ENCODE measurements at regions not wholly inside any gene's neighbourhood (a gene's known extent, or its start where the extent isn't known, plus 50 kb on each side); places are given as distances from the start of the nearest gene placed in this dataset.
"Not testable (repeated sequence)": the region's sequence is repeated elsewhere in the genome, so short reads cannot be mapped to it uniquely, and the experiment has no call there.

DNA sequence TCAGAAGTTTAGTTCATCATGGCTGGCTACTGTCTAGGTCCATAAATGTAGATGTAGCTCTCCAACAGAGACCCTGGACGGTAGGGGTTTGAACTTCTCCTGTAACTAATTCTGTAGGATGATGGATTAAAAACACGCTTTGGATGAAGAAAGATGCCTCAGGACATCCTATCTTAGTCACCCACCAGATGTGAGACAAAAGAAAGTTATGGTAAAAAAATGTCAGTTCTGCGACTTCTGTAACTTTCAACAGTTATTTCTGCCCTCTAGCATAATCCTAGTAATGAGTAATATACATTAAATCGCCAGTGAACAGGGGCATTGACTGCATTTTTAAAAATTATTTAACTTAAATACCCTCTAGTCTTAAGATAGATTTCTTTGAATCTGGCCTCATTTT, 210.1 kb upstream of the LRATD1 start:
- DNase-seq (ENCODE audit: low read depth in 2 of 2): no peak

DNA sequence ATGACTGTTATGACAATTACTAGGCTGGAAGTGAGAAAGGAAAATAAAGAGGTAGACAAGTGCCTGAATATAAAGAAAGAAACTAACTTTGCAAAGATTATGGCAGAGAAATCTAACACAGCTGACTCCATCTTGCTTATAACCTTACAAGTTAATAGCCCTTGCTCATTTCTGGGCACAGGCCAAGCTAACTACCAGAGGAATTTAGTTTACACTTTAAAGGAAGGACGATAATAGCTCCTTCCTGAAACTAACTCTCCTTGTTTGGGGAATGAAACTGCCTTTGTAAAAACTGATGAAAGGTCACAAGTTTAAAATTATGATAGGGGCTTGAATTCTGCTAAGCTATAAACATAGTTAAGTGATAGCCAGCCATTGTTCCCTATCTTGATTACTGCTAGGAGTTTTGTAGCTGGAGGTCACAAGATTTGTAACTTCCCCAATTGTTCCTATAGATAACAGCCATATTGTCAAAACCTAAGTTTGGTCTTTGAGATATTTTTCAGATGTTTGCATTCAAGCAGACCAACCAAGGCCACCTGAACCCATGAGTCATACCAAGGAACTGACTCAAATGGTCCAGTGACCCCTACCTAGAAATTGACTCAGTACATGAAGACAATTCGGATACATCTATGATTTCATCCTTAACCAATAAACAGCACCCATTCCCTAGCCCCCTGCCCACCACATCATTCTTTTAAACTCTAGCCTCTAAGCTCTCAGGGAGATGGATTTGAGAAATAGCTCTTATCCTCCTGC, 209.2 kb upstream of the LRATD1 start:
- DNase-seq (ENCODE audit: low read depth in 2 of 2): no peak

DNA sequence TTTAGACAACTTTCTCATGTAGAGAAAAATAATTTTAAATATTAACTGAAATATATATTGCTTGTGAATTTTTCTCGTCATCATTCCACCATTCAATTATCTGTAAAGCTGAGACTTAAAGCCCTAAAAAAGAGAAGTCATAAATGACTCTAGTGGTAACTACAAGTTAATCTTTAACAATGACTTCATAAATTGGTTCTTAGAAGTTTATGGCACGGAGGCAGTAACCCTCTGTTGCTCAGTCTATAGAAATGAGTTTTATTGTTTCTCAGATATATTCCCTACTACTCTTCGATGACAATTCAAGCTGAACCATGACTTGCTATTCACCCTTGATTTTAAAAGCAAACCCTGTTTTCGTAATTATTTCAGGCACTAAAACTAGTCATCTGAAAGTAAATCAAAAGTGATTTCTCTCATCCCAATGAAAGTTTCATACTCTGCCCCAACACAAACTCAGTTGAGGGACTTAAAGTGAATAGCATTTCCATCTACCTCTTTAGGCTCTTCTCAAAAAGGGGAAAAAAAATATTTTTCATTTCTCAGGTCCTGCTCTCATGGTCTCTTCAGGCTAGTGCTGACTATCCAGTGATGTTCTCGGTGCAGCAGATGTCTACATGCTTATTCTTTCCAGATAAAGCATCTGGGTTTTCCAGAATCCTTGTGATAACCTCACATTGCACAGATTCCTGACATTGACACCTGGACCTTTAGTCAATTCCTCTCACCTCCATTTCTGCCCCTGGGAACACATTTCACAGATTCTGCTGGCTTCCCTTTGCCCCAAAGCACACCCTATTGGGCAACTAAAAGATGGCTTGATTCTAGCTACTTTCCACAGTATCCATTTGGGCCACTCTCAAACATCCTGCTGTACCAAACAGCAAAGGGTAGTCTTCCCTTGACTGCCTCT, 207.8 kb upstream of the LRATD1 start:
- no peak for DNase-seq (ENCODE audit: low read depth in 2 of 2)

DNA sequence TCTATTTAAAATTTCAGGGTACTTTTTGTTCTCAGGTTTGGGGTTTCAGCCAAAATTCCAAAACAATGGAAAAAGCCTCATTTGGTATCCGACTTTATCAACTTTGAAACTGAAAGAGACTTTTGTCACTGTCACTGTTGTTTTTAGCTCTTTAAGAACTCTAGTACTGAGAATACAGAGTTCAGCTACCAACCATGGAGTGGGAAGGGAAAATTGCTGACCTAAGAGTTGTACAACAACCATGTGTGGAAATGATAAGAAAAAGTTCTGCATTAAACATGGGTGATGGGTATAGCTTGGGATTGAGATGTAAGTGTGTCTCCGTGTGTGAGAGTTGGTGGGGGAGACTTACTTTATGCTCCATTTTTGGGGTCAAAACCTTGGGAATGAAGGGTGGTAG, 206.6 kb upstream of the LRATD1 start:
- DNase-seq (ENCODE audit: low read depth in 2 of 2): no peak

DNA sequence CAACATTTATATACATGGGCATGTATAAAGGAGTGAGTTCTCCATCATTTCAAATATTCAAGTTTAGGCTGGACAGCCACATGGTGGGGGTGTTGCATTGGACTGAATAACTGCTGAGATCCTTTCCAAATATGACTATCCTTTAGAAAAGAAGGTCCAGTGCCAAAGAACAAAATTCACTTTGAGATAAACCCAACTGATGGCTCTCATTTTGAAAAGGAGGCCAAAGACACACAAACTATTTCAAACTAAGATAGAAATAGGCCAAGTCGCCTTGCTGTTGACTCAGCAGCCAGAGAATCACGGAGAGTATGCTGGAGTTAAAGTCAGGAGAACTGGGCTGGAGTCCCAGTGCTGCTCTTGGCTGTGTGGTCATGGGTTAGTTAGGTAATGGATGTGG, 204.5 kb upstream of the LRATD1 start:
- DNase-seq (ENCODE audit: low read depth in 2 of 2): no peak

DNA sequence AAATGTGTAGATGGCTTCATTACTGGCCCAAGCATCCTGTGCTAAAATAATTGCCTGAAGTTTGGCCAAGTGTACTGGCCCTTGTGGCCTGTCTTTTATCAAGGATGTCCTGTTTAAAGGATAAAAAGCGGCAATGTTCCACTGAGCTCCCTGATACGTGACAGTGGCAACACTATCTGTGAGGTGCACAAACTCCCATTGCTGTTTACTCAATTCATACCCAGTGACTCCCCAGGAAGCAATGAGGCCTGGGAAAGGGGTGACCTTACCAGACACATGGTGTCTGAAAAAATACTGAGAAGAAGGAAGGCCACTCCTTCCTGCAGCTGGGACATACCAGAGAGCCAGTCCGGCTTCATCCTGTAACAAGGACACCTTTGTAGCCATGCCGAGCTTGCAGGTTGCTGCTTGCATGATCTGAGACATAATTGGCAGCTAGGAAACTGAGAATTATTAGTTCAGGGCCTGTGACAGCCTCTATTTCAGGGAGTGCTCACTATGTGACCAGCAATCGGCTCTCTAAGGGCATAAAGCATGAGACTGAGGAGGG, 198.5 kb upstream of the LRATD1 start:
- no peak for DNase-seq (ENCODE audit: low read depth in 2 of 2)

DNA sequence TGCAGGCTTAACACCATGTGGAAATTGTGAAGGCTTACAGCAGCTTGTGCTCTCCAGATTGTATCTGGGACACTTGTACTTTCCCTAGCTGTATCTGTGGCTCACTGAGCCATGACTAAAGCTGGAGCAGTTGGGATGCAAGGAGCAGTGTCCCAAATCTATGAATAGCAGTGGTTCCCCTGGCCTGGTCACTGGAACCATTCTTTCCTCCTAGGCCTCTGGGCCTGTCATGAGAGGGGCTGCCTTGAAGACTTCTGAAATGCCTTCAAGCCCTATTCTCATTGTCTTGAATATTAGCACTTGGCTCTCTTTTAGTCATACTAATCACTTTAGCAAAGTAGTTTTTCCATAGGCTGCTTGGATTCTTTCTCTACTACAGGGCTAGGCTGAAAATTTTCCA, 186.8 kb upstream of the LRATD1 start:
- DNase-seq (ENCODE audit: low read depth in 2 of 2): no peak

DNA sequence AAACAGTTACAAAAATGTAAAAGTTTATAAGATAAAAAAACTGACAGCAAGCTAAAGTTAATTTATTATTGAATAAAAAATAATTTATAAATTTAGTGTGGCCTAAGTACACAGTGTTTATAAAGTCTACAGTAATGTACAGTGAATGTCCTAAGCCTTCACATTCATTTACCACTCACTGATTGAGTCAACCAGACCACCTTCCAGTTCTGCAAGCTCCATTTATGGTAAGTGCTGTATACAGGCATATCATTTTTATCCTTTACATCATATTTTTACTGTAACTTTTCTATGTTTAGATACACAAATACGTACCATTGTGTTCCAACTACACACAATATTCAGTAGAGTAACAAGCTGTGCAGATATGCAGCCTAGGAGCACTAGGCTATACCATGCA, 184.2 kb upstream of the LRATD1 start:
- no peak for DNase-seq (ENCODE audit: low read depth in 2 of 2)

DNA sequence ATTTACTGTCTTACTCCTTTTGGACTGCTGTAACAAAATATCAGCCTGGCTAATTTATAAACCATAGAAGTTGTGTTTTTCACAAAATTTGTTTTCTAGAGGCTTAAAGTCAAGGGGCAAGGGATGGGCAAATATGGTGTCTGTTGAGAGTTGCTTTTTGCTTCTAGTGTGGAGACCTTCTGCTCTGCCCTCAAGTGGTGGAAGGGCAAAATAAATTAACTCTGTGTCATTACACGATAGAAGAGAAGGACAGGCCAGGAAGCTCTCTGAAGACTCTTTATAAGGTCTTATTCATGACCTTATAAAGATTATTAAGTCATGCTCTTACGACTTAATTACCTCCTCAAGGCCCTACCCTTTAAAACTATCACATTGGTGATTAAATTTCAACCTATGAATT, 181.2 kb upstream of the LRATD1 start:
- DNase-seq (ENCODE audit: low read depth in 2 of 2): no peak

DNA sequence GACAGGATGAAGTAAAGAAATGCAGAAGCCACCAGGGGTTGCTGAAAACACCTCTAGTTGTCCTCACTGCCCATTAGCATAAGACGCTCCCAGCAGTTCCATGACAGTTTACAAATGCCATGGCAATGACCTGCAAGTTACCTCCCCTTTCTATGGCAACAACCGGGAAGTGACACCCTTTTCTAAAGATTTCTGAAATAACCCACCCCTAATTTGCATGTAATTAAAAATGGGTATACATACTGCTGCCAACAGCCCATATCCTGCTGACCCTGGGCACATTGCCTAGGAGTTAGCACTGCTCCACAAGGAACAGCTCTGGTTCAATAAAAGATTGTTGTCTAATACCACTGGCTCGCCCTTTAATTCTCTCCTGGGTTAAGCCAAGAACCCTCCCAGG, 178.3 kb upstream of the LRATD1 start:
- DNase-seq (ENCODE audit: low read depth in 2 of 2): no peak

DNA sequence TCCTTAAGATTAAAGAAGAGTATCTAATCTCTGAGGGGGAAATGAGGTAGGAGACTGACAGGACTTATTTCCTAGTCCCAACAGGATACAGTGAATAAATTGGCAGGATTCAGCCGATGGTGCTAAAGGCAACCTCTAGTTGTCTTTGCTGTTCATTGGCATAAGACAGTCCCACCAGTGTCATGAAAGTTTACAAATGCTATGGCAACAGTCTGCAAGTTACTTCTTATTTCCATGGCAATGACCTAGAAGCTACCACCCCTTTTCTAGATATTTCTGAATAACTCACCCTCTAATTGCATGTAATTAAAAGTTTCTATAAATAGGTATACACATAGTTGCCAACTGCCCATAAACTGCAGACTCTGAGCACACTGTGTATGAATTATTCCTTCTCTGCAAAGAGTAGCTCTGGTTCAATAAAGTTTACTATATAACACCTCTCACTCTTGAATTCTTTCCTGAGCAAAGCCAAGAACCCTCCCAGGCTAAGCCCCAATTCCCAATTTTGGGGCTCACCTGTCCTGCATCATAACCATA, 172.7 kb upstream of the LRATD1 start:
- no peak for DNase-seq (ENCODE audit: low read depth in 2 of 2)

DNA sequence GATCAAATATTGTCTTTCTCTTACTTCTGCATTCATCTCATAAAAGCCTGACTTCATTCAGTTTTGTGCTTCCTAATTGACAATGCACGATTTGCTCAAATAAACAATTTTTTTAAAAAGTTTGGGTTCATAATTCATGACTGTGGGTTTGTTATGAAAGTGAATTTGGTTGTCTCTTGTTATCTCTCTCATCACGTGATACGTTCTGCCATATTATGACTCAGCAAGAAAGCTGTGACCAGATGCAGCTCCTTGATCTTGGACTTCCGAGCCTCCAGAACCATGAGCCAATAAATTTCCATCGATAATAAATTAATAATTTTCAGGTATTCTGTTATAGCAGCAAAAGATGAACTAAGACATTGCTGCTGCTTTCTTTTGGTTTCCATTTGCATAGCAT, 156.5 kb upstream of the LRATD1 start:
- DNase-seq (ENCODE audit: low read depth in 2 of 2): no peak

DNA sequence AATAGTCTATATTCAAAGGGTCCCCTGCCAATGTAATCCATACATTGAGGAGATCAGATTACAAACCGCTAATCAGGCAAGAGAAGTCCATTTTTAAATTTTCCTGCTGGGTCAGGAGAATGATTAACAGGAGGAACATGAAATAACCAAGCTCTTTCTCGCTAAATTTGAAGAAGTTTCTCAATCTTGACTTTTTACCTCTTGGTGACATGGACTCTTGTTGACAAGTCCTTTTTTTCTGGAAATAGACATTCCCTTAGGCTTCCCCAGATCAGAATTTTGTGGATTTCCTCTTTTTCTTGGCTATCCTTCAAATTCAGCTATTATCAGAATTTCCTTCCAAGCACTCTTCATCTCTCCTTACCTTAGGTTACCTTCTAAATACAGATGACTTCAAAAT, 153.0 kb upstream of the LRATD1 start:
- no peak for DNase-seq (ENCODE audit: low read depth in 2 of 2)

DNA sequence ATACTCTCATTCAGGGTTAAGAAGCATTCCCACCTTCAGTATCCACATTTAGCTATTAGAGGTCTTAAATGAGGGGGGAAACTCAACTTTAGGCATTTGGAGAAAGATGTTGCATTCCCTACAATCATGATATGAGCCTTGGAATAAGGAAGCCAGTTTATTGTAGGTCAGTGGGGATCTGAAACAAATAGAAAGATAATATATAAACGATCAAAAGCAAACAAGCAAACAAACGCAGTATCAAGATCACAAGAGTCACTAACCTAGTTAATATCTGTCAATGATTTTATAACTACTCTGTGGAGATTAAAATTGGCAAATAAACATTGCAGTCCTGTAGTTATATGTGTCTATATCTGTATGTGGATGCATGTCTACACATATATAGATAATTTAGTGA, 152.4 kb upstream of the LRATD1 start:
- no peak for DNase-seq (ENCODE audit: low read depth in 2 of 2)

DNA sequence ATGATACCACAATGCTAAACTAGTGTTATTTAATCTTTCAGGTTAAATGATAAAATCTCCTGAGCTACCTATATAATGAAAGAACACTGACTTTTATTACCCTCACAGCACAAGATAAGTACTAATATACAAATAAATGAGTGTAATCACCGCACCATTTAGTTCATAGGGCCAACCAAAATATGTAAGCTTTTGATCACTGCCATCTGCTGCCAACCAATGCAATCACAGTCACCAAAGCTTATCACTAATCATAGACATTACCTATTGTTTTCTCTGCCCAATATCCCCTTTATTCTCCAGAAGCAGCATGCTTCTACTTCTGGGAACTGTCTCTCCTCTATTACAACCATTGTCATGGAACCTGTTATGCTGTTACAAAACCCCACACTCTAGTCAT, 151.6 kb upstream of the LRATD1 start:
- DNase-seq (ENCODE audit: low read depth in 2 of 2): no peak

DNA sequence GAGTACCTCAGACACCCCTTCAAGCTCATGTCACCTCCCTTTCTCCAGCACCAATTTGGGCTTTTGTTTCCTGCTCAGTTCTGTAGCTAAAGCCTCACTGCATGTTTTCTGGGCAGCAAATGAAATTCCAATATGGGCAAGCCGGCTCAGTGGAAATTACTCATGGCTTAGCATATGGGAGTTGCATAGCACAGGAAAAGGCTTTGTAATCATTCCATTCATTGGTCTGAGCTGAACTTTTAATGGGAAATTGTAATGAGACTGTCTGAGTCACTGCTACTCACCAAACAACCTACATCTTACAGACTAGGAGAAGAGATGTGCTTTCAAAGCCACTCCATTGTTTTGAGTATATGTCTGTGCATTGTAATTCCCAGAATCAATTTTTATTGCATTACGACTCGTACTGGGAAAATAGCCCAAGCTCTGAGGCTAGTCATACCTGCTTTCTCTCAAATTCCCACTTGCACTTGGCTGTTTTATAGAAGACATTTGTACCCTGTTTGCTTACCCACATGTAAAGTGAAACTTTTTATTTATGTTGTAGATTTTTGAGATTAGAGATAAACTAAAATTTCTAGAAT, 139.5 kb upstream of the LRATD1 start:
- DNase-seq (ENCODE audit: low read depth in 2 of 2): no peak

DNA sequence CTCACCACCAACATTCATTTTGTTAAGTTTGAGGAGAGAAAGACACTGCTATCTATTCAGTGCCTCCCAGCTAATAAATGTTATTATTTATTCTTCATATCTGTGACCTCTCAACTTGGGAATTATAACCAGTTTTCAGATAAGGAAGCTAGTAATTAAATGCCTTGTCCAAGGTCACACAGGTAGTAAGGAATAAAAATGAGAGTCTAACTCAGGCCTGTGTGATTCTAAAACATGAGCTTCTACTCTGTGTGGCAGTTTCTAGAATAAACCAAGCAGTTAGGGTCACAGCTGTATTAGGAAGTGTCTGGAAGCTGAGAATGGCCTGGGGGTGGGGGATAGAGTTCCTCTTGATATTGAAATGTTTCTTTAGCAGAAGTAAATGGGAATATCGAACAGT, 137.8 kb upstream of the LRATD1 start:
- no peak for DNase-seq (ENCODE audit: low read depth in 2 of 2)

DNA sequence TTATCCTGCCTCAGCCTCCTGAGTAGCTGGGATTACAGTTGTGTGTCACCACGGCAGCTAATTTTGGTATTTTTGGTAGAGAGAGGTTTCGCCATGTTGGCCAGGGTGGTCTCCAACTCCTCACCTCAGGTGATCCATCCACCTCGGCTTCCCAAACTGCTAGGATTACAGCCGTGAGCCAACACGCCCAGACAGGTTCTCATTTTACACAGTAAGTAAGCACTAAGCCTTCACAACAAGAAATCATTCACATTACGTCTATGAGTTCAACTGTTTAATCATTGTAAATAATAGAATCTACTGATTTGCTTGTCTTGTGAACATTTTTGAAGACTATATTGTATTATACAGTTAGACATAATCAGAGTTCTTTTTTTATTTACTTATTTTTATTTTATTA, 131.5 kb upstream of the LRATD1 start:
- DNase-seq (ENCODE audit: low read depth in 2 of 2): no peak

DNA sequence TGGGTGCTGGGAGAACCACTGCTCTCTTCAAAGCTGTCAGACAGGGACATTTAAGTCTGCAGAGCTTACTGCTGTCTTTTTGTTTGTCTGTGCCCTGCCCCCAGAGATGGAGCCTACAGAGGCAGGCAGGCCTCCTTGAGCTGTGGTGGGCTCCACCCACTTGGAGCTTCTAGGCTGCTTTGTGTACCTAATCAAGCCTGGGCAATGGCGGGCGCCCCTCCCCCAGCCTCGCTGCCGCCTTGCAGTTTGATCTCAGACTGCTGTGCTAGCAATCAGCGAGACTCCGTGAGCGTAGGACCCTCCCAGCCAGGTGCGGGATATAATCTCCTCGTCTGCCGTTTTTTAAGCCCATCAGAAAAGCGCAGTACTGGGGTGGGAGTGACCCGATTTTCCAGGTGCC, 125.6 kb upstream of the LRATD1 start:
- not testable (repeated sequence) for DNase-seq (ENCODE audit: low read depth in 2 of 2)

DNA sequence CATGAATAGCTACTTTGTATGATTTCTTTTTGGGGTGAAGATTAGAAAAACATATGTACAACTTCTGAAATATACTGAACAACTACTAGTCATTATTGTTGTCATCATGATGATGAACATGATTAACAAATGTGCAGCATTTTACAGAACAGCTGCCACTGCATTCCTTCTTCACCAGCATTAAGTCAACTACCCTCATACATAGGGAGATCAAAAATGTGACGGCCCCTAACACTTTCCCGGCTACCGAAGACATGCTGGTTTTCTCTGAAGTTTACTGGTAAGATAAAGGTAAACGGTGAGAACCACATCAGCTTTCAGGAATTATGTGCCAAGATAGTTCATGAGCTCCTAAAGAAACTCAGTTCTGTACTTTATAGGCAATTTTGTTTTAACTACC, 121.0 kb upstream of the LRATD1 start:
- DNase-seq (ENCODE audit: low read depth in 2 of 2): no peak

DNA sequence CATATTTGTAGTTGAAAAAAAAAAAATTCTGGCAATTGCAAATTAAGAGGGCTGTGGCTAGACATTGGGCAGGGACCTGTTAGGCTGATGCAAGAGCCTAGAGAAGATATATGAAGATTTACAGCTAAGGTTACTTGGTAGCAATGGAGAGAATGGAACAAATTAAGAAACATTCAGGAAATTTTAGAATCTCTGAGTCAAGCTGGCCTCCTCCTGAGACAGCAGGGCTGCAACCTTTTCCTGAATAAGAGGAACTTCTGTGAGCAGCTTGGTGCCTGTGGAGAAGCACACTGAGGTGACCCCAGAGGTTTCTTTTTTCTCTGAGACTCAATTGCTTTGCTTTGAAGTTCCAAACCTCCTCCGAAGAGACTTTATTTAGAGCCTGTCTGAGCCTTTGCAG, 118.6 kb upstream of the LRATD1 start:
- no peak for DNase-seq (ENCODE audit: low read depth in 2 of 2)

DNA sequence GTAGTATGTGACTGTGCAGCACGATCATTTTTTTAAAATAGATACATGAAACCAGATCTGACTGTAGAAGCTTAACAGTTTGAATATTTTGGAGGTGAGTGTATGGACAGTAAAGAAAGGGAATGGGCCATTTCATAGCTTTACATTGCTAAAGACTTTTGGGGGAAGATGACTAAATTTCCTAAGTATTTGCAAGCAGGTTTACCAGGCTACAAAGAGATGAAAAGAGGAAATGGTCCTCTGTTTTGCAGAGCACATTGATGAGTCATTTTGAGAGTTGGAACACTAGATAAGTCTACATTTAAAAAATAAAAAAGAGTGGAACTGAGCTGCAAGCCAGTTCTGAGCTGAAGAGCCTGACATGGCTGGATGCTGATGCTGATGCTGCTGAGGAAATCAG, 115.7 kb upstream of the LRATD1 start:
- DNase-seq (ENCODE audit: low read depth in 2 of 2): no peak
